ENCODE measurements at regions not wholly inside any gene's neighbourhood (a gene's known extent, or its start where the extent isn't known, plus 50 kb on each side); places are given as distances from the start of the nearest gene placed in this dataset.

GRCh38 chr4:81747242-81747930 lies 275.7 kb upstream of the RASGEF1B start:
- Histone ChIP-seq H3K27ac (ENCODE audit: low read depth in 1 of 3, low read length in 2 of 3) (peak overlapping the region in 1 of 3 donors; percentile 47), H3K4me1 (ENCODE audit: control insufficient read depth in 3 of 3, insufficient read depth in 2 of 3, low read depth in 1 of 3, low read length in 2 of 3) (peaks cover 0 to 5% (median 4%) of the 10 kb centered on the region in 3 donors), H3K9me3 (ENCODE audit: control insufficient read depth in 2 of 2, insufficient read depth in 1 of 2, low read depth in 1 of 2, low read length in 1 of 2) (peaks cover 0 to 3% of the 10 kb centered on the region in 2 donors), H3K36me3 (ENCODE audit: control insufficient read depth in 3 of 3, insufficient read depth in 2 of 3, low read depth in 1 of 3, low read length in 3 of 3) (no peaks in the 10 kb centered on the region), H3K27me3 (ENCODE audit: control insufficient read depth in 3 of 3, insufficient read depth in 3 of 3, low read length in 3 of 3) (no peaks in the 10 kb centered on the region), H3K4me3 (ENCODE audit: low read depth in 1 of 3, low read length in 3 of 3) (no peak overlapping the region)
- FAIRE-seq (no peak), DNase-seq (peak; percentile 28 to 70)
- 44 to 47% (median 47%) methylated on average over 2 of the region's 2 CpGs for WGBS, 3 donors

- Histone ChIP-seq H3K4me1 (ENCODE audit: control insufficient read depth in 3 of 3, insufficient read depth in 2 of 3, low read depth in 1 of 3, low read length in 2 of 3) (peaks cover 0 to 5% (median 4%) of the 10 kb centered on the region in 3 donors), H3K9me3 (ENCODE audit: control insufficient read depth in 2 of 2, insufficient read depth in 1 of 2, low read depth in 1 of 2, low read length in 1 of 2) (peaks cover 0 to 3% of the 10 kb centered on the region in 2 donors), H3K27ac (ENCODE audit: low read depth in 1 of 3, low read length in 2 of 3) (no peak overlapping the region), H3K27me3 (ENCODE audit: control insufficient read depth in 3 of 3, insufficient read depth in 3 of 3, low read length in 3 of 3) (no peaks in the 10 kb centered on the region), H3K4me3 (ENCODE audit: low read depth in 1 of 3, low read length in 3 of 3) (no peak overlapping the region), H3K36me3 (ENCODE audit: control insufficient read depth in 3 of 3, insufficient read depth in 2 of 3, low read depth in 1 of 3, low read length in 3 of 3) (no peaks in the 10 kb centered on the region)
- no peak for FAIRE-seq
- peak in 1 of 2 donors; percentile 24 for DNase-seq
- WGBS, 3 donors = 24 to 67% (median 32%) methylated on average over 1 of the region's 1 CpG
These were observed 275.1 kb upstream of the RASGEF1B start for GRCh38 chr4:81746773-81747172.

- no peak for DNase-seq
- 28 to 53% (median 46%) methylated on average over 2 of the region's 2 CpGs for WGBS, 3 donors
- no peak overlapping the region for H3K4me3 ChIP-seq (ENCODE audit: low read depth in 1 of 3, low read length in 3 of 3)
- FAIRE-seq = no peak
- peaks cover 0 to 3% of the 10 kb centered on the region in 2 donors for H3K9me3 ChIP-seq (ENCODE audit: control insufficient read depth in 2 of 2, insufficient read depth in 1 of 2, low read depth in 1 of 2, low read length in 1 of 2)
- H3K27ac ChIP-seq (ENCODE audit: low read depth in 1 of 3, low read length in 2 of 3) = no peak overlapping the region
- no peaks in the 10 kb centered on the region for H3K27me3 ChIP-seq (ENCODE audit: control insufficient read depth in 3 of 3, insufficient read depth in 3 of 3, low read length in 3 of 3)
- H3K36me3 ChIP-seq (ENCODE audit: control insufficient read depth in 3 of 3, insufficient read depth in 2 of 3, low read depth in 1 of 3, low read length in 3 of 3) = no peaks in the 10 kb centered on the region
- peaks cover 0 to 5% (median 4%) of the 10 kb centered on the region in 3 donors for H3K4me1 ChIP-seq (ENCODE audit: control insufficient read depth in 3 of 3, insufficient read depth in 2 of 3, low read depth in 1 of 3, low read length in 2 of 3)
These were observed 274.4 kb upstream of the RASGEF1B start for GRCh38 chr4:81746071-81746470.

- DNase-seq (no peak), FAIRE-seq (no peak)
- Histone ChIP-seq H3K9me3 (ENCODE audit: control insufficient read depth in 2 of 2, insufficient read depth in 1 of 2, low read depth in 1 of 2, low read length in 1 of 2) (peaks cover 0 to 3% of the 10 kb centered on the region in 2 donors), H3K36me3 (ENCODE audit: control insufficient read depth in 3 of 3, insufficient read depth in 2 of 3, low read depth in 1 of 3, low read length in 3 of 3) (no peaks in the 10 kb centered on the region), H3K4me1 (ENCODE audit: control insufficient read depth in 3 of 3, insufficient read depth in 2 of 3, low read depth in 1 of 3, low read length in 2 of 3) (peaks cover 0 to 5% (median 4%) of the 10 kb centered on the region in 3 donors), H3K27me3 (ENCODE audit: control insufficient read depth in 3 of 3, insufficient read depth in 3 of 3, low read length in 3 of 3) (no peaks in the 10 kb centered on the region), H3K27ac (ENCODE audit: low read depth in 1 of 3, low read length in 2 of 3) (no peak overlapping the region), H3K4me3 (ENCODE audit: low read depth in 1 of 3, low read length in 3 of 3) (no peak overlapping the region)
- WGBS, 3 donors = 58 to 84% (median 68%) methylated on average over 3 of the region's 3 CpGs
These were observed 273.3 kb upstream of the RASGEF1B start for GRCh38 chr4:81745050-81745449.

- WGBS, 3 donors = 86 to 88% (median 88%) methylated on average over 9 of the region's 9 CpGs
- peaks cover 0 to 5% (median 4%) of the 10 kb centered on the region in 3 donors for H3K4me1 ChIP-seq (ENCODE audit: control insufficient read depth in 3 of 3, insufficient read depth in 2 of 3, low read depth in 1 of 3, low read length in 2 of 3)
- peaks cover 0 to 3% of the 10 kb centered on the region in 2 donors for H3K9me3 ChIP-seq (ENCODE audit: control insufficient read depth in 2 of 2, insufficient read depth in 1 of 2, low read depth in 1 of 2, low read length in 1 of 2)
- FAIRE-seq = no peak
- DNase-seq = no peak
- H3K36me3 ChIP-seq (ENCODE audit: control insufficient read depth in 3 of 3, insufficient read depth in 2 of 3, low read depth in 1 of 3, low read length in 3 of 3) = no peaks in the 10 kb centered on the region
- no peaks in the 10 kb centered on the region for H3K27me3 ChIP-seq (ENCODE audit: control insufficient read depth in 3 of 3, insufficient read depth in 3 of 3, low read length in 3 of 3)
- no peak overlapping the region for H3K4me3 ChIP-seq (ENCODE audit: low read depth in 1 of 3, low read length in 3 of 3)
- no peak overlapping the region for H3K27ac ChIP-seq (ENCODE audit: low read depth in 1 of 3, low read length in 2 of 3)
These were observed 272.2 kb upstream of the RASGEF1B start for GRCh38 chr4:81743731-81744435.

GRCh38 chr4:81740487-81740886 lies 268.8 kb upstream of the RASGEF1B start:
- no peak for FAIRE-seq

GRCh38 chr4:81738891-81739290 lies 267.2 kb upstream of the RASGEF1B start:
- Histone ChIP-seq H3K4me3 (ENCODE audit: low read depth in 1 of 3, low read length in 3 of 3) (no peak overlapping the region), H3K4me1 (ENCODE audit: control insufficient read depth in 3 of 3, insufficient read depth in 2 of 3, low read depth in 1 of 3, low read length in 2 of 3) (peaks cover 0 to 3% (median 2%) of the 10 kb centered on the region in 3 donors), H3K27ac (ENCODE audit: low read depth in 1 of 3, low read length in 2 of 3) (no peak overlapping the region), H3K36me3 (ENCODE audit: control insufficient read depth in 3 of 3, insufficient read depth in 2 of 3, low read depth in 1 of 3, low read length in 3 of 3) (no peaks in the 10 kb centered on the region), H3K9me3 (ENCODE audit: control insufficient read depth in 2 of 2, insufficient read depth in 1 of 2, low read depth in 1 of 2, low read length in 1 of 2) (peaks cover 0 to 2% of the 10 kb centered on the region in 2 donors), H3K27me3 (ENCODE audit: control insufficient read depth in 3 of 3, insufficient read depth in 3 of 3, low read length in 3 of 3) (no peaks in the 10 kb centered on the region)
- FAIRE-seq = no peak
- no peak for DNase-seq

More at GRCh38 chr4:81740487-81740886, 268.8 kb upstream of the RASGEF1B start:
- Histone ChIP-seq H3K4me3 (ENCODE audit: low read depth in 1 of 3, low read length in 3 of 3) (no peak overlapping the region), H3K27ac (ENCODE audit: low read depth in 1 of 3, low read length in 2 of 3) (no peak overlapping the region), H3K4me1 (ENCODE audit: control insufficient read depth in 3 of 3, insufficient read depth in 2 of 3, low read depth in 1 of 3, low read length in 2 of 3) (peaks cover 0 to 3% (median 2%) of the 10 kb centered on the region in 3 donors), H3K27me3 (ENCODE audit: control insufficient read depth in 3 of 3, insufficient read depth in 3 of 3, low read length in 3 of 3) (no peaks in the 10 kb centered on the region), H3K9me3 (ENCODE audit: control insufficient read depth in 2 of 2, insufficient read depth in 1 of 2, low read depth in 1 of 2, low read length in 1 of 2) (peaks cover 0 to 2% of the 10 kb centered on the region in 2 donors), H3K36me3 (ENCODE audit: control insufficient read depth in 3 of 3, insufficient read depth in 2 of 3, low read depth in 1 of 3, low read length in 3 of 3) (no peaks in the 10 kb centered on the region)
- no peak for DNase-seq

GRCh38 chr4:81737865-81738559 lies 266.3 kb upstream of the RASGEF1B start:
- Histone ChIP-seq H3K4me1 (ENCODE audit: control insufficient read depth in 3 of 3, insufficient read depth in 2 of 3, low read depth in 1 of 3, low read length in 2 of 3) (peaks cover 0 to 3% (median 2%) of the 10 kb centered on the region in 3 donors), H3K27me3 (ENCODE audit: control insufficient read depth in 3 of 3, insufficient read depth in 3 of 3, low read length in 3 of 3) (no peaks in the 10 kb centered on the region), H3K27ac (ENCODE audit: low read depth in 1 of 3, low read length in 2 of 3) (no peak overlapping the region), H3K36me3 (ENCODE audit: control insufficient read depth in 3 of 3, insufficient read depth in 2 of 3, low read depth in 1 of 3, low read length in 3 of 3) (no peaks in the 10 kb centered on the region), H3K9me3 (ENCODE audit: control insufficient read depth in 2 of 2, insufficient read depth in 1 of 2, low read depth in 1 of 2, low read length in 1 of 2) (peaks cover 0 to 2% of the 10 kb centered on the region in 2 donors), H3K4me3 (ENCODE audit: low read depth in 1 of 3, low read length in 3 of 3) (no peak overlapping the region)
- peak; percentile 42 to 69 for DNase-seq
- no peak for FAIRE-seq
- 38 to 69% (median 52%) methylated on average over 2 of the region's 2 CpGs for WGBS, 3 donors

All from small intestine (tissue), 7 donors.